ENCODE measurements at regions not wholly inside any gene's neighbourhood (a gene's known extent, or its start where the extent isn't known, plus 50 kb on each side); places are given as distances from the start of the nearest gene placed in this dataset.

DNA sequence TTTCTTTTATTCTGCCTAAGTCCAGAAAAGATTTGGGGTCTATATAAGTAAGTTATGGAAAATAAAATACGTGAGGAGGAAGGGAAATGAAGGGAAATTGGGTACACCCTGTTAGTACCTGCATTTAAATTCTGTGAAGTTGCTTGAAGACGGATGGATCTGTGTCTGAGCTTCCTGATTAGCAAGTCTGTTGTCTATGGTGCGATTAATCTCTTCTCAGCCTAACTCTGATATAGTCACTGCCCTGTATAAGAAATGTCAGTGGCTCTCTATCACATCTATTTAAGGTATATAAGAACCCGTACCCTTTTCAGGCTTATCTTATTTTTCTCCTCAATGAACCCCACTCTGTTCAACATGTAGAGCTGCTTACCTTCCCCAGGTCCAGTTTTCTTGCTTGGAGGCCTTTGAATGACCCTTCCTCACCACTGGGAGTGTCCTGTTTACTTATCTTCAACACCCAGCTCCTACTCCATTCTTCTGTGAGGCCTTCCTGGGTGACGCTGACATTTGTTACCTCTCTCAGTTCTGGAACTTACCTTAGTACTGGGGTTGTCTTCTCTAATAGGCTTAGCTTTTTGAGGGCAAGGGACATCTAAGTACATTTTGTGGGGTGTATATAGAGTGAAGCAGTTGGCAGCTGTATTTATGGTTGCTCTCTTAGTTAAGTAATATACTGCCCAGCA lies 149.6 kb upstream of the PRPS1L1 start:
- H3K27me3 ChIP-seq (ENCODE audit: insufficient read depth in 3 of 3, low read length in 2 of 3): no peaks in the 10 kb centered on the region
- intact Hi-C loops (cut with DNase I): no loop called here
- 82 to 88% (median 84%) methylated on average over 5 of the region's 5 CpGs for WGBS, 3 donors
- ATAC-seq (no peak), DNase-seq (no peak)
- H3K36me3 ChIP-seq (ENCODE audit: insufficient read depth in 1 of 2, low read depth in 1 of 2): no peaks in the 10 kb centered on the region
- H3K4me1 ChIP-seq: no peaks in the 10 kb centered on the region
- no peaks in the 10 kb centered on the region for H3K9me3 ChIP-seq
- H3K27ac ChIP-seq: no peak overlapping the region
- no peak overlapping the region for H3K4me3 ChIP-seq
- TF ChIP-seq, protein P1, sequence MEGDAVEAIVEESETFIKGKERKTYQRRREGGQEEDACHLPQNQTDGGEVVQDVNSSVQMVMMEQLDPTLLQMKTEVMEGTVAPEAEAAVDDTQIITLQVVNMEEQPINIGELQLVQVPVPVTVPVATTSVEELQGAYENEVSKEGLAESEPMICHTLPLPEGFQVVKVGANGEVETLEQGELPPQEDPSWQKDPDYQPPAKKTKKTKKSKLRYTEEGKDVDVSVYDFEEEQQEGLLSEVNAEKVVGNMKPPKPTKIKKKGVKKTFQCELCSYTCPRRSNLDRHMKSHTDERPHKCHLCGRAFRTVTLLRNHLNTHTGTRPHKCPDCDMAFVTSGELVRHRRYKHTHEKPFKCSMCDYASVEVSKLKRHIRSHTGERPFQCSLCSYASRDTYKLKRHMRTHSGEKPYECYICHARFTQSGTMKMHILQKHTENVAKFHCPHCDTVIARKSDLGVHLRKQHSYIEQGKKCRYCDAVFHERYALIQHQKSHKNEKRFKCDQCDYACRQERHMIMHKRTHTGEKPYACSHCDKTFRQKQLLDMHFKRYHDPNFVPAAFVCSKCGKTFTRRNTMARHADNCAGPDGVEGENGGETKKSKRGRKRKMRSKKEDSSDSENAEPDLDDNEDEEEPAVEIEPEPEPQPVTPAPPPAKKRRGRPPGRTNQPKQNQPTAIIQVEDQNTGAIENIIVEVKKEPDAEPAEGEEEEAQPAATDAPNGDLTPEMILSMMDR (IDR thresholded peaks at IDR 0.05): no peak

DNA sequence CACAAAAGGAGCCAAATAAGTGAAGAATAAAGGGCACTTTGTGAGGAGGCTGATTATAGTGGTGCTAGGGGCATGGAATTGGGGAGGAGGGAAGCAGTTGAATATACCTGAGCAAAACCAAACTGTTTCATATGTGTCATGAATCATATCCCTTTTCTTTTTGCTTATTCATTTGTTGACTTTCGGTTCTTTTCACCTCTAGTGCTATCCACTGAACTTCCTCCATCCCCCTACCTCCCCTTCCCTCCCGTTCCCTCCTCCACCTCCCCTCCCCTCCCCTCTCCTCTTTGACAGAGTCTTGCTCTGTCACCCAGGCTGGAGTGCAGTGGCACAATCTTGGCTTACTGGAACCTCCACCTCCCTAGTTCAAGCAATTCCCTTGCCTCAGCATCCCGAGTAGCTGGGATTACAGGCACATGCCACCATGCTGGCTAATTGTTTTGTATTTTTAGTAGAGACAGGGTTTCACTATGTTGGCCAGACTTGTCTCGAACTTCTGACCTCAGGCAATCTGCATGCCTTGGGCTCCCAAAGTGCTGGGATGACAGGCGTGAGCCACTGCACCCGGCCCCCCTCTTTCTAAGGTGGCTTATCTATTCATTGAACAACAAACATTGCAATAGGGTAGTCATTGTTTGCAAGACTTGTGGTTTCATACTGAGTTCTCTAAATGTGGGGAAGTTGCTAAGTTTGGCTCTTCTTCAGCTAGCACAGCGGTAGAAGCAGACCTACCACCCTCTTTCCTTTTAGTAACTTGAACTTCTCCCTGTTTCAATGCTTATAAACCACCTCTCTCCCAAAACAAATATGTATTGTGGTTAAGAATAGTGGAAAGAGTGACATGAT lies 150.4 kb upstream of the PRPS1L1 start:
- WGBS, 3 donors: 65 to 67% (median 67%) methylated on average over 7 of the region's 7 CpGs
- no peaks in the 10 kb centered on the region for H3K9me3 ChIP-seq
- TF ChIP-seq, protein P1 (IDR thresholded peaks at IDR 0.05): no peak
- H3K27ac ChIP-seq: no peak overlapping the region
- DNase-seq (no peak), ATAC-seq (no peak)
- no peaks in the 10 kb centered on the region for H3K36me3 ChIP-seq (ENCODE audit: insufficient read depth in 1 of 2, low read depth in 1 of 2)
- no peaks in the 10 kb centered on the region for H3K4me1 ChIP-seq
- intact Hi-C loops (cut with DNase I): no loop called here
- H3K4me3 ChIP-seq: no peak overlapping the region
- no peaks in the 10 kb centered on the region for H3K27me3 ChIP-seq (ENCODE audit: insufficient read depth in 3 of 3, low read length in 2 of 3)

DNA sequence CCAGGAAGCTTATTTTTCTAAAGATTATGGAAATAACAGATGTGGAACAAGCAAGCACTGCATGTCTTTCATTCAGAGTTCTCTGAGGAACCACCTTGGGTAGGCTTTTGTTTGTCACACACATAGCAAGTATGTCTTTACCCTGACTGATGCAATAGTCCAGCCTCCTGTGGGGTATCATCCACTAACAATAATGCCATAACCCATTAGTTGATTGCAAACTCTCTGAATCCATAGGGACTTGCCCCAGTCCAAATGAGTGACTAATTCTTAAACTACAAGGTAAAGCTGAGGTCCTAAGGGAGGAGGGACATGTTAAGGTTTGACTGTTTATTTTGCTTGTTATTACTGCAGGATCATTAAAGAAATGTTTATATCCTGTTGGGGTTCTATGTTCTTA lies 151.4 kb upstream of the PRPS1L1 start:
- intact Hi-C loops (cut with DNase I): no loop called here

DNA sequence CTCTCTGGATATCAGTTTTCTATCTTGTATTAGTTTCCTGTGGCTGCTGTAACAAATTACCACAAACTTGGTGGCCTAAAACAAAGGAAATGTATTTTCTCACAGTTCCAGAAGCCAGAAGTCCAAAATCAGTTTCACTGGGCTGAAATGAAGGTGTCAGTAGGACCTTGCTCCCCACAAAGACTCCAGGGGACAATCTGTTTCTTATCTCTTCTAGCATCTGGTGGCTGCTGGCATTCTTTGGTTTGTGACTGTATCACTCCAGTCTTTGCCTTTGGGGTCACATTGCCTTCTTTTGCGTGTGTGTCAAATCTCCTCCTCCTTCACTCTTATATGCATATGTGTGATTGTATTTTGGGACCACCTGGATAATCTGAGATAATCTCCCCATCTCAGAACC lies 153.0 kb upstream of the PRPS1L1 start:
- 79 to 85% (median 82%) methylated on average over 1 of the region's 1 CpG for WGBS, 3 donors
- TF ChIP-seq, protein P1 (IDR thresholded peaks at IDR 0.05): no peak
- no peak overlapping the region for H3K27ac ChIP-seq
- no peaks in the 10 kb centered on the region for H3K27me3 ChIP-seq (ENCODE audit: insufficient read depth in 3 of 3, low read length in 2 of 3)
- DNase-seq (no peak), ATAC-seq (no peak)
- H3K4me3 ChIP-seq: no peak overlapping the region
- no peaks in the 10 kb centered on the region for H3K9me3 ChIP-seq
- H3K36me3 ChIP-seq (ENCODE audit: insufficient read depth in 1 of 2, low read depth in 1 of 2): no peaks in the 10 kb centered on the region
- intact Hi-C loops (cut with DNase I): no loop called here
- no peaks in the 10 kb centered on the region for H3K4me1 ChIP-seq

More for the DNA sequence above, 151.4 kb upstream of the PRPS1L1 start:
- TF ChIP-seq, protein P1 (IDR thresholded peaks at IDR 0.05): no peak
- H3K9me3 ChIP-seq: no peaks in the 10 kb centered on the region
- H3K27ac ChIP-seq: no peak overlapping the region
- H3K27me3 ChIP-seq (ENCODE audit: insufficient read depth in 3 of 3, low read length in 2 of 3): no peaks in the 10 kb centered on the region
- ATAC-seq: no peak
- H3K36me3 ChIP-seq (ENCODE audit: insufficient read depth in 1 of 2, low read depth in 1 of 2): no peaks in the 10 kb centered on the region
- H3K4me3 ChIP-seq: no peak overlapping the region
- no peaks in the 10 kb centered on the region for H3K4me1 ChIP-seq
- no peak for DNase-seq

Measured in psoas muscle (tissue), 7 donors.